Panc1 (cell line): ENCODE measurements at regions not wholly inside any gene's neighbourhood (a gene's known extent, or its start where the extent isn't known, plus 50 kb on each side); places are given as distances from the start of the nearest gene placed in this dataset.
A peak's percentile ranks its signal among the peaks of the same experiment; 100 is the strongest.

Source experiments
- ATAC-seq: fragments of 200-7000 bp; cut with Tn5 transposase; 2 replicates; pipeline ENCODE4 v1.9.1; 2020; ENCODE audit warnings: mild to moderate bottlenecking, moderate library complexity
- BruUV-seq: library from RNA; stranded (reverse); fragments of 400-500 nt; replicated peaks from 2 replicates; lab custom pipeline; 2021; lab: Mats Ljungman, UMichigan
- CTCF ChIA-PET: fragments of 300-600 bp; sonication (Branson Sonifier 250); formaldehyde crosslinking; loops from one replicate; lab custom pipeline; 2022; ENCODE audit warnings: antibody characterized with exemption; lab: Charles Lee
- POLR2A ChIA-PET: fragments of 300-600 bp; sonication (Branson Sonifier 250); formaldehyde crosslinking; loops from one replicate; lab custom pipeline; 2022; ENCODE audit warnings: antibody characterized with exemption; lab: Charles Lee
- DNase-seq: peaks from one replicate; pipeline ENCODE4 v3.0.0-alpha.2; 2010; ENCODE audit warnings: low read depth, low spot score
- H3K27ac ChIP-seq: 2 replicates; pipeline ENCODE4 v1.5.1; 2011; ENCODE audit warnings: mild to moderate bottlenecking, low read length, inconsistent platforms
- H3K27me3 ChIP-seq: fragments of 200-500 bp; sonication (Bioruptor generic); 2 replicates; pipeline ENCODE4 v1.6.0; 2014; ENCODE audit warnings: low read length, inconsistent platforms; ENCODE audit not compliant: control insufficient read depth, insufficient read depth
- H3K36me3 ChIP-seq: fragments of 200-500 bp; sonication (Bioruptor generic); 2 replicates; pipeline ENCODE4 v1.5.1; 2014; ENCODE audit warnings: inconsistent platforms, mild to moderate bottlenecking, low read length, moderate library complexity; ENCODE audit not compliant: control insufficient read depth, insufficient read depth
- H3K4me1 ChIP-seq: 2 replicates; pipeline ENCODE4 v1.5.1; 2011; ENCODE audit warnings: inconsistent platforms, mild to moderate bottlenecking, low read length, moderate library complexity; ENCODE audit not compliant: control insufficient read depth, insufficient read depth
- H3K4me3 ChIP-seq, 2 experiments: 2 replicates each; pipeline ENCODE4 v1.5.1; 2011 to 2012; ENCODE audit warnings: low read depth in 2 of 2, low read length in 2 of 2, mild to moderate bottlenecking in 2 of 2, inconsistent platforms in 1 of 2, moderate library complexity in 1 of 2
- H3K9me3 ChIP-seq: fragments of 200-500 bp; sonication (Bioruptor generic); 2 replicates; pipeline ENCODE4 v1.5.1; 2014; ENCODE audit warnings: low read depth, mild to moderate bottlenecking, inconsistent platforms, low read length, moderate library complexity; ENCODE audit not compliant: control insufficient read depth, insufficient read depth
- CTCF ChIP-seq: fragments of 450-650 bp; IDR thresholded peaks from 2 replicates; pipeline ENCODE4 v1.5.1; 2017; ENCODE audit warnings: mild to moderate bottlenecking
- POLR2AphosphoS5 ChIP-seq: IDR thresholded peaks from 2 replicates; pipeline ENCODE4 v1.6.1; 2012; ENCODE audit warnings: mild to moderate bottlenecking, low read depth, low read length, moderate library complexity
- REST ChIP-seq, 2 experiments: IDR thresholded peaks; 2 replicates each; pipeline ENCODE4 v1.6.1; 2011 to 2012; ENCODE audit warnings: low read depth in 2 of 2, control low read depth in 1 of 2, low read length in 1 of 2, mild to moderate bottlenecking in 1 of 2, moderate library complexity in 1 of 2; ENCODE audit not compliant: insufficient read depth in 1 of 2
- SIN3A ChIP-seq: IDR thresholded peaks from 2 replicates; pipeline ENCODE4 v1.6.1; 2012; ENCODE audit warnings: low read depth, mild to moderate bottlenecking, low read length, moderate library complexity, borderline replicate concordance; ENCODE audit not compliant: insufficient read depth
- TCF7L2 ChIP-seq: IDR thresholded peaks from 2 replicates; pipeline ENCODE4 v1.6.1; 2011; ENCODE audit warnings: mild to moderate bottlenecking, low read depth, low read length, inconsistent platforms
- in situ Hi-C: cut with HindIII; loops from 2 replicates; pipeline ENCODE4 v1.10.0; 2016; ENCODE audit warnings: low sequenced_read_pairs, low pct_unique_long_range_greater_than_20kb
- intact Hi-C: fragments of 100-400 bp; cut with micrococcal nuclease; formaldehyde crosslinking; loops from one replicate; pipeline ENCODE4 v1.10.0; 2022; ENCODE audit not compliant: unreplicated experiment

- H3K4me1 ChIP-seq: no peaks in the 10 kb centered on the region
- POLR2A ChIA-PET: no interaction called here
- CTCF ChIA-PET: no interaction called here
- intact Hi-C loops (no loop called here), in situ Hi-C loops (no loop called here)
- no peaks in the 10 kb centered on the region for H3K9me3 ChIP-seq
- BruUV-seq: no TSS peak
- TF ChIP-seq CTCF: no peak
- peak in 1 of 2 experiments; percentile 40; a peak in 1 of 4 replicates for TF ChIP-seq REST (IDR thresholded peaks at IDR 0.05; ENCODE audit: insufficient read depth in 1 of 2, low read depth in 2 of 2, low read length in 1 of 2)
- no peak overlapping the region for H3K27ac ChIP-seq
- DNase-seq (no peak), ATAC-seq (no peak)
- H3K4me3 ChIP-seq: no peak overlapping the region
- H3K36me3 ChIP-seq: no peaks in the 10 kb centered on the region
- H3K27me3 ChIP-seq: no peaks in the 10 kb centered on the region
Measured at GRCh38 chr16:13643412-13643811, 276.5 kb upstream of the ERCC4 start.

GRCh38 chr16:13645601-13646245, 274.2 kb upstream of the ERCC4 start:
- H3K36me3 ChIP-seq: no peaks in the 10 kb centered on the region
- ATAC-seq: no peak
- no peak overlapping the region for H3K4me3 ChIP-seq
- H3K27me3 ChIP-seq: no peaks in the 10 kb centered on the region
- H3K9me3 ChIP-seq: no peaks in the 10 kb centered on the region
- no peaks in the 10 kb centered on the region for H3K4me1 ChIP-seq
- ChIA-PET POLR2A (no interaction called here), CTCF (no interaction called here)
- TF ChIP-seq CTCF (no peak), SIN3A (no peak), TCF7L2 (no peak), REST (IDR thresholded peaks at IDR 0.05; ENCODE audit: insufficient read depth in 1 of 2, low read depth in 2 of 2, low read length in 1 of 2) (no peak), POLR2AphosphoS5 (no peak)
- in situ Hi-C loops: no loop called here
- intact Hi-C loops: no loop called here
- BruUV-seq: no TSS peak
- no peak overlapping the region for H3K27ac ChIP-seq
- no peak for DNase-seq
